Kidney (tissue), 13 donors: ENCODE measurements at regions not wholly inside any gene's neighbourhood (a gene's known extent, or its start where the extent isn't known, plus 50 kb on each side); places are given as distances from the start of the nearest gene placed in this dataset.

Source experiments
- DNase-seq, 5 donors: peaks; one replicate each; pipeline ENCODE4 v3.0.0-alpha.2; 2013 to 2020
- FAIRE-seq: peaks from 2 replicates; lab custom pipeline; 2012; peaks lifted over from hg19 to GRCh38; lab: Jason Lieb, UNC
- H3K27ac ChIP-seq, 2 donors: one replicate each; pipeline ENCODE4 v1.7.0; 2013; ENCODE audit warnings: low read depth in 2 of 2, low read length in 2 of 2, inconsistent platforms in 1 of 2
- H3K27me3 ChIP-seq: one replicate; pipeline ENCODE4 v1.7.1; 2013; ENCODE audit warnings: low read length, inconsistent platforms; ENCODE audit not compliant: control insufficient read depth, insufficient read depth
- H3K36me3 ChIP-seq, 3 donors: one replicate each; pipeline versions ENCODE4 v1.7.0 to v1.7.1; 2013; ENCODE audit warnings: low read length in 3 of 3, control low read depth in 1 of 3, inconsistent platforms in 1 of 3; ENCODE audit not compliant: insufficient read depth in 3 of 3, control insufficient read depth in 2 of 3
- H3K4me1 ChIP-seq, 3 donors: one replicate each; pipeline versions ENCODE4 v1.7.0 to v1.7.1; 2013; ENCODE audit warnings: low read length in 3 of 3, inconsistent platforms in 1 of 3, low read depth in 1 of 3; ENCODE audit not compliant: control insufficient read depth in 2 of 3, insufficient read depth in 2 of 3
- H3K4me3 ChIP-seq, 3 donors: one replicate each; pipeline versions ENCODE4 v1.7.0 to v1.8.1; 2013; ENCODE audit warnings: low read length in 3 of 3, control low read depth in 1 of 3, inconsistent platforms in 1 of 3
- H3K9ac ChIP-seq, 3 donors: one replicate each; pipeline versions ENCODE4 v1.7.0 to v1.7.1; 2013; ENCODE audit warnings: low read length in 3 of 3, control low read depth in 1 of 3, inconsistent platforms in 1 of 3
- H3K9me3 ChIP-seq, 3 donors: one replicate each; pipeline versions ENCODE4 v1.7.0 to v1.7.1; 2013; ENCODE audit warnings: low read length in 3 of 3, control low read depth in 1 of 3, inconsistent platforms in 1 of 3; ENCODE audit not compliant: control insufficient read depth in 2 of 3, insufficient read depth in 1 of 3
- intact Hi-C: fragments of 100-400 bp; cut with DNase I; formaldehyde crosslinking; loops from one replicate; pipeline ENCODE4 v1.11.1; 2022
- TF ChIP-seq, protein P1 (sequence below): IDR thresholded peaks from 3 replicates; pipeline ENCODE4 v1.5.1; 2012; ENCODE audit warnings: mild to moderate bottlenecking, moderate library complexity, borderline replicate concordance; ENCODE audit not compliant: insufficient read depth; ENCODE audit errors: extremely low read depth
- donor health status: control.
- donor health status: control.
- donor health status: control.
- donor health status: control.
- donor health status: control.
- donor health status: DM: yes; HTN: yes; CAD: no.
- donor health status: Normal renal cell carcinoma (clear cell type).

DNA sequence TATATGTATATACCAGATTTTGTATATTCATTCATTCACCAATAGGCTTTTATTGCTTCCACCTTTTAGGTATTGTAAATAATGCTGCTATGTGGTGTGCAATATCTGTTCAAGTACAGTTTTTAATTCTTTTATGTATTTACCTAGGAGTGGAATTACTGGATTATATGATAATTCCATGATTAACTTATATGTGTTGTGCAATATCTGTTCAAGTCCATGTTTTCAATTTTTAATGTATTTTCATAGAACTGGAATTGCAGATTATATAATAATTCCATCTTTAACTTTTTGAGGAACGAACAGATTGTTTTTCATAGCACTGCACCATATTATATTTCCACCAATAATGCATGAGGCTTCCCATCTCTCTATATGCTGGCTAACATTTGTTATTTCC is 50.6 kb upstream of the L3MBTL4 start:
- Histone ChIP-seq H3K27ac (no peak overlapping the region), H3K9ac (no peak overlapping the region), H3K4me3 (no peak overlapping the region), H3K36me3 (no peaks in the 10 kb centered on the region), H3K4me1 (no peaks in the 10 kb centered on the region), H3K27me3 (no peaks in the 10 kb centered on the region), H3K9me3 (peaks cover 0 to 3% (median 0%) of the 10 kb centered on the region in 3 donors)
- intact Hi-C loops, result no loop called here
- TF ChIP-seq, protein P1, sequence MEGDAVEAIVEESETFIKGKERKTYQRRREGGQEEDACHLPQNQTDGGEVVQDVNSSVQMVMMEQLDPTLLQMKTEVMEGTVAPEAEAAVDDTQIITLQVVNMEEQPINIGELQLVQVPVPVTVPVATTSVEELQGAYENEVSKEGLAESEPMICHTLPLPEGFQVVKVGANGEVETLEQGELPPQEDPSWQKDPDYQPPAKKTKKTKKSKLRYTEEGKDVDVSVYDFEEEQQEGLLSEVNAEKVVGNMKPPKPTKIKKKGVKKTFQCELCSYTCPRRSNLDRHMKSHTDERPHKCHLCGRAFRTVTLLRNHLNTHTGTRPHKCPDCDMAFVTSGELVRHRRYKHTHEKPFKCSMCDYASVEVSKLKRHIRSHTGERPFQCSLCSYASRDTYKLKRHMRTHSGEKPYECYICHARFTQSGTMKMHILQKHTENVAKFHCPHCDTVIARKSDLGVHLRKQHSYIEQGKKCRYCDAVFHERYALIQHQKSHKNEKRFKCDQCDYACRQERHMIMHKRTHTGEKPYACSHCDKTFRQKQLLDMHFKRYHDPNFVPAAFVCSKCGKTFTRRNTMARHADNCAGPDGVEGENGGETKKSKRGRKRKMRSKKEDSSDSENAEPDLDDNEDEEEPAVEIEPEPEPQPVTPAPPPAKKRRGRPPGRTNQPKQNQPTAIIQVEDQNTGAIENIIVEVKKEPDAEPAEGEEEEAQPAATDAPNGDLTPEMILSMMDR, result no peak
- no peak for FAIRE-seq
- no peak for DNase-seq

DNA sequence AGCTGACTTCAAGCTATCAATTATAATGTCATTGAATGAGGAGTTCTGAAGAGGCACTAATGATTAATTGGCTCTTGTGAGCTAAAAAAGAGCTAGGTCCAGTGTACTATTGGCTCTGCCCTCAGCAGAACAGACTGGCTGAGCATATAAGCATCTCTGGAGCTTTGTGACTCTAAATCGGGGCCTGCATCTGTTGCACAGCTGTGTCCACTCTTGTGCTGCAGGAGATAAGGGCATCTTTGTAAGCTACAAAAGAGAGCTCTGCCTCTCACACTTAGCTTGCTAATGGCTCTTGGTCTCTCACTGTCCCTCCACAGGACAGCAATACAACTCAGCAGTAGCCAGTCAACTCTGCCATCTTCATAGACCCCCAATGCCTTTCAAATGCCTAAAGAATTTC is 61.5 kb upstream of the L3MBTL4 start:
- TF ChIP-seq, protein P1, result no peak
- Histone ChIP-seq H3K27ac (no peak overlapping the region), H3K9ac (no peak overlapping the region), H3K36me3 (no peaks in the 10 kb centered on the region), H3K9me3 (no peaks in the 10 kb centered on the region), H3K4me3 (no peak overlapping the region), H3K4me1 (no peaks in the 10 kb centered on the region), H3K27me3 (no peaks in the 10 kb centered on the region)
- FAIRE-seq, result no peak
- peak in 1 of 5 donors; percentile 11 for DNase-seq
- intact Hi-C loops, result no loop called here

DNA sequence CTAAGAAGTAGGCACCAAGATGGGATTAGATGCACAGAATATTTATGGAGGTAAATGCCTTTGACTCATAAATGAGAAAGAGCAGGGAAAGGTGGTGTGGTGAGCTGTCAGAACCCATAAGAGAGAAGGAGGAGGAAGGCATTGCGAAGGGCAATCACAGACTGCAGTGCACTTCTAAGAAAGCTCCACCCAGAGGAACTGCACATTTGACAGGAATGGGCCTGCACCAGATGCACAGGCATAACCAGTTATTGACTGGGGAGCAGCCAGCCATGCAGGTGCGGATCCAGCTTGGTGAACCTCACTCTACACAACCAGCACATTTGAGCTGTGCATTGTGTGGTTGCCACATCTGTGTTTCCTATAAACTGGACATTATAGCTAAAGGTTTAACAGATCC is 62.2 kb upstream of the L3MBTL4 start:
- no peak overlapping the region for H3K4me3 ChIP-seq
- DNase-seq, result no peak
- TF ChIP-seq, protein P1, result no peak
- H3K9ac ChIP-seq, result no peak overlapping the region
- no peaks in the 10 kb centered on the region for H3K27me3 ChIP-seq
- no peak for FAIRE-seq
- no peaks in the 10 kb centered on the region for H3K9me3 ChIP-seq
- no peak overlapping the region for H3K27ac ChIP-seq
- no peaks in the 10 kb centered on the region for H3K36me3 ChIP-seq
- intact Hi-C loops, result no loop called here
- no peaks in the 10 kb centered on the region for H3K4me1 ChIP-seq

DNA sequence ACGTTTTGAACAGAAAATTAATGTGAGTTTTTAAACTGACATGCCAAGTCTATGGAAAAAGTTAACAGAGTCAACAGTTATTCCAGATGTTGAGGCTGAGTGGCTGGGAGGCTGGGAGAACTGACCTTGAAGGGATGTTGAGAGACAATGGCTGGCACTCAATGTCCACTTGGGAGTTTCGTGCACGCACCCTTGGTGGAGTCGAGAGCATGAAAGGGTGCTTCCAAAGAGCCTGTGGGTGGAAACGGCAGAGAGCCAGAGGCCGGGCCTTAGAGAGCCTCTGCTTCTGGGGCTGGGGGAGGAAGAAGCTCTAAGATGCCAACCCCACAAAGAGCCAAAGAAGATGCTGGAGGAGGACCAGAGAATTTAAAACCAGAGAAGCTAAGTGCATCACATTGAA is 63.4 kb upstream of the L3MBTL4 start:
- no peak for FAIRE-seq
- intact Hi-C loops, result no loop called here
- no peak overlapping the region for H3K27ac ChIP-seq

More for the DNA sequence above, 63.4 kb upstream of the L3MBTL4 start:
- no peak overlapping the region for H3K9ac ChIP-seq
- no peaks in the 10 kb centered on the region for H3K27me3 ChIP-seq
- H3K9me3 ChIP-seq, result no peaks in the 10 kb centered on the region
- H3K36me3 ChIP-seq, result no peaks in the 10 kb centered on the region
- H3K4me3 ChIP-seq, result no peak overlapping the region
- TF ChIP-seq, protein P1, result no peak
- H3K4me1 ChIP-seq, result peaks cover 0 to 3% (median 0%) of the 10 kb centered on the region in 3 donors
- DNase-seq, result no peak
